SH-SY5Y (cell line): ENCODE measurements at regions not wholly inside any gene's neighbourhood (a gene's known extent, or its start where the extent isn't known, plus 50 kb on each side); places are given as distances from the start of the nearest gene placed in this dataset.

Experiments used
- GATA2 ChIP-seq: IDR thresholded peaks from 2 replicates; pipeline ENCODE4 v1.6.1; 2011; ENCODE audit warnings: mild to moderate bottlenecking, low read depth, low read length
- GATA3 ChIP-seq: IDR thresholded peaks from 2 replicates; pipeline ENCODE4 v1.6.1; 2011; ENCODE audit warnings: low read depth, mild to moderate bottlenecking, low read length, moderate library complexity

GRCh38 chr6:84457276-84457675, 229.8 kb upstream of the CEP162 start:
- TF ChIP-seq GATA2 = no peak
- no peak for TF ChIP-seq GATA3
